Femur (tissue), 1 donor: ENCODE measurements at regions not wholly inside any gene's neighbourhood (a gene's known extent, or its start where the extent isn't known, plus 50 kb on each side); places are given as distances from the start of the nearest gene placed in this dataset.
"Not testable (repeated sequence)": the region's sequence is repeated elsewhere in the genome, so short reads cannot be mapped to it uniquely, and the experiment has no call there.

Source experiments
- DNase-seq: peaks from one replicate; pipeline ENCODE4 v3.0.0-alpha.2; 2017

- DNase-seq: no peak
Measured at GRCh38 chr1:213688655-213689054, 299.1 kb upstream of the PROX1 start.

GRCh38 chr1:213689260-213689659 lies 298.5 kb upstream of the PROX1 start:
- DNase-seq: no peak

- no peak for DNase-seq
Measured at GRCh38 chr1:213690341-213690917, 297.3 kb upstream of the PROX1 start.

GRCh38 chr1:213692321-213692720 lies 295.5 kb upstream of the PROX1 start:
- DNase-seq: no peak

- no peak for DNase-seq
Measured at GRCh38 chr1:213693864-213694263, 293.9 kb upstream of the PROX1 start.

- DNase-seq: no peak
Measured at GRCh38 chr1:213697192-213697802, 290.5 kb upstream of the PROX1 start.

GRCh38 chr1:213698092-213698702 lies 289.6 kb upstream of the PROX1 start:
- DNase-seq: no peak

GRCh38 chr1:213702703-213703102 lies 285.1 kb upstream of the PROX1 start:
- DNase-seq: no peak

- no peak for DNase-seq
Measured at GRCh38 chr1:213704941-213705340, 282.8 kb upstream of the PROX1 start.

- not testable (repeated sequence) for DNase-seq
Measured at GRCh38 chr1:213711833-213712490, 275.8 kb upstream of the PROX1 start.

- DNase-seq: no peak
Measured at GRCh38 chr1:213714645-213715044, 273.1 kb upstream of the PROX1 start.

GRCh38 chr1:213715182-213715581 lies 272.6 kb upstream of the PROX1 start:
- DNase-seq: no peak

- DNase-seq: no peak
Measured at GRCh38 chr1:213719462-213719861, 268.3 kb upstream of the PROX1 start.

GRCh38 chr1:213720032-213720431 lies 267.7 kb upstream of the PROX1 start:
- DNase-seq: no peak

GRCh38 chr1:213723187-213723586 lies 264.6 kb upstream of the PROX1 start:
- DNase-seq: no peak

GRCh38 chr1:213724640-213725536 lies 262.9 kb upstream of the PROX1 start:
- DNase-seq: peak; percentile 85

GRCh38 chr1:213727853-213728592 lies 259.8 kb upstream of the PROX1 start:
- DNase-seq: no peak

GRCh38 chr1:213728593-213729536 lies 258.9 kb upstream of the PROX1 start:
- DNase-seq: no peak

- DNase-seq: no peak
Measured at GRCh38 chr1:213733705-213734104, 254.1 kb upstream of the PROX1 start.

- DNase-seq: no peak
Measured at GRCh38 chr1:213737398-213738035, 250.3 kb upstream of the PROX1 start.

GRCh38 chr1:213738658-213739057 lies 249.1 kb upstream of the PROX1 start:
- no peak for DNase-seq
